Prostate gland (tissue), 2 donors: ENCODE measurements at regions not wholly inside any gene's neighbourhood (a gene's known extent, or its start where the extent isn't known, plus 50 kb on each side); places are given as distances from the start of the nearest gene placed in this dataset.

Experiments used
- DNase-seq: peaks from one replicate; pipeline ENCODE4 v3.0.0-alpha.2; 2019; ENCODE audit warnings: low spot score
- H3K27ac ChIP-seq, 2 donors: fragments of 200-600 bp; sonication (generic); 2 replicates each; pipeline ENCODE4 v1.5.1; 2017 to 2019
- H3K27me3 ChIP-seq: fragments of 200-600 bp; sonication (generic); replicated peaks from 2 replicates; pipeline ENCODE4 v1.5.1; 2019; ENCODE audit not compliant: insufficient read depth
- H3K36me3 ChIP-seq, 2 donors: fragments of 200-600 bp; sonication (generic); 1 replicate in 1 of 2; 2 replicates in 1 of 2; pipeline versions ENCODE4 v1.5.1 to v1.8.1; 2017 to 2019
- H3K4me1 ChIP-seq: fragments of 200-600 bp; sonication (generic); replicated peaks from 2 replicates; pipeline ENCODE4 v1.5.1; 2019
- H3K4me3 ChIP-seq, 2 donors: fragments of 200-600 bp; sonication (generic); 2 replicates each; pipeline ENCODE4 v1.5.1; 2017 to 2019
- H3K9me3 ChIP-seq: fragments of 200-600 bp; sonication (generic); 2 replicates; pipeline ENCODE4 v1.5.1; 2017
- POLR2A ChIP-seq: fragments of 450-650 bp; IDR thresholded peaks from one replicate; pipeline ENCODE4 v1.6.1; 2016; ENCODE audit warnings: antibody characterized with exemption, mild to moderate bottlenecking
- POLR2AphosphoS5 ChIP-seq: sonication (generic); formaldehyde crosslinking; IDR thresholded peaks from one replicate; pipeline ENCODE4 v1.6.1; 2017; ENCODE audit warnings: antibody characterized with exemption
- WGBS: methylation state at CpG from one replicate; pipeline ENCODE4 v1.1.5; 2018; 5-methylcytosine and 5-hydroxymethylcytosine counted together
- intact Hi-C: fragments of 100-400 bp; cut with DNase I; formaldehyde crosslinking; loops from one replicate; pipeline ENCODE4 v1.14.2; 2022
- TF ChIP-seq, protein P1 (sequence below), 4 experiments: fragments of 200-600 bp in 2 of 4; fragments of 450-650 bp in 2 of 4; sonication (generic) in 2 of 4; IDR thresholded peaks; 1 replicate in 3 of 4; 2 replicates in 1 of 4; pipeline ENCODE4 v1.5.1; 2016 to 2019; ENCODE audit warnings: antibody characterized with exemption in 4 of 4, mild to moderate bottlenecking in 2 of 4, moderate library complexity in 2 of 4

GRCh38 chr2:15076668-15077067 lies 444.2 kb downstream of the LRATD1 start:
- DNase-seq: no peak
- no peaks in the 10 kb centered on the region for H3K36me3 ChIP-seq
- no peaks in the 10 kb centered on the region for H3K27me3 ChIP-seq
- H3K4me1 ChIP-seq: no peaks in the 10 kb centered on the region
- no peaks in the 10 kb centered on the region for H3K9me3 ChIP-seq
- TF ChIP-seq, protein P1, sequence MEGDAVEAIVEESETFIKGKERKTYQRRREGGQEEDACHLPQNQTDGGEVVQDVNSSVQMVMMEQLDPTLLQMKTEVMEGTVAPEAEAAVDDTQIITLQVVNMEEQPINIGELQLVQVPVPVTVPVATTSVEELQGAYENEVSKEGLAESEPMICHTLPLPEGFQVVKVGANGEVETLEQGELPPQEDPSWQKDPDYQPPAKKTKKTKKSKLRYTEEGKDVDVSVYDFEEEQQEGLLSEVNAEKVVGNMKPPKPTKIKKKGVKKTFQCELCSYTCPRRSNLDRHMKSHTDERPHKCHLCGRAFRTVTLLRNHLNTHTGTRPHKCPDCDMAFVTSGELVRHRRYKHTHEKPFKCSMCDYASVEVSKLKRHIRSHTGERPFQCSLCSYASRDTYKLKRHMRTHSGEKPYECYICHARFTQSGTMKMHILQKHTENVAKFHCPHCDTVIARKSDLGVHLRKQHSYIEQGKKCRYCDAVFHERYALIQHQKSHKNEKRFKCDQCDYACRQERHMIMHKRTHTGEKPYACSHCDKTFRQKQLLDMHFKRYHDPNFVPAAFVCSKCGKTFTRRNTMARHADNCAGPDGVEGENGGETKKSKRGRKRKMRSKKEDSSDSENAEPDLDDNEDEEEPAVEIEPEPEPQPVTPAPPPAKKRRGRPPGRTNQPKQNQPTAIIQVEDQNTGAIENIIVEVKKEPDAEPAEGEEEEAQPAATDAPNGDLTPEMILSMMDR (IDR thresholded peaks at IDR 0.05): no peak
- TF ChIP-seq POLR2A: no peak
- no peak for TF ChIP-seq POLR2AphosphoS5
- intact Hi-C loops: no loop called here
- H3K27ac ChIP-seq: no peak overlapping the region
- H3K4me3 ChIP-seq: no peak overlapping the region

- Histone ChIP-seq H3K36me3 (no peaks in the 10 kb centered on the region), H3K27ac (no peak overlapping the region), H3K9me3 (no peaks in the 10 kb centered on the region), H3K4me3 (no peak overlapping the region), H3K27me3 (no peaks in the 10 kb centered on the region), H3K4me1 (no peaks in the 10 kb centered on the region)
- TF ChIP-seq, protein P1 (IDR thresholded peaks at IDR 0.05): no peak
- TF ChIP-seq POLR2AphosphoS5 (no peak), POLR2A (no peak)
- 93% methylated on average over 6 of the region's 6 CpGs for WGBS
- DNase-seq: no peak
- intact Hi-C loops: no loop called here
Measured at GRCh38 chr2:15081356-15081755, 448.8 kb downstream of the LRATD1 start.

DNA sequence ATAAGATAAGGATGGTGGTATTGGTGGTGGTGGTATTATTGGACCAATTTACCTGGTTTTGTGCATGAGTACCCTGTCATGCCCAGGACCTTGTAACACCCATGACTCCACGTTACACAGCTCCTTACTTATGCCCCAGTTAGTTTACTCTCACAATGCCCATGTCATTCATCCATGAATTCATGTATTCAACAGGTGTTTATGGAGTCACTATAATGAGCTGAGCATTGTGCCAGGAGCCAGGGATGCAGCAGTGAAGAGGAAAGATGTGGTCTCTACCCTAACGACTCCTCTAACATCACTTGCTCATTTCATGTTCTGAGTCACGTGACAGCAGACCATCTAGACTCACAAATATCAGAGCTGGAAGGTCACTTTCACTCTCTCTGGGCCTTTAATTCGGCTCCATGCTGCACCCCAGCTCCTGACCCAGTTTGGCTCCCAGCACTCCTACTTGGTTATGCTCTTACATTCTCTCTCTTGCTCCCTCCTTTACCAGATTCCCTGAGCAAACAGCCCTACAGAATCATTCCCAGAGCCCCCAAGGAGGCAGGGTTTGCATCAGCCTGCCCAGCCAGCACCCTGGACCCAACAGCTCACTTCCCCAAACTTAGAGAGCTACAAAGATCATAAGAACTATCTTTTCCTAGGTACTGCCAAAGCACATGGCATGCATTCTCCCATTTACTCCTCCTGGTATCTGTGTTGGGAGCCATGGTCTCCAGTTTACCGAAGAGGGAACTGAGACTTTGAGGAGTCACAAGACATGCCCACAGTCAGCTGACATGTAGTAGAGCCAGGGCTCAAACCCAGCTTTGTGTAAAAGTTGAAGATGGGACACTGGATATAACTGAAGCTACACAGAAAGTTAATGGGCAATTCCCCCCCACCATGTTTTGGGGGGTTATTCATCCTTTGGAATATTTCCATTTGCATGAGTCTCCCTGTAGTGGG lies 449.9 kb downstream of the LRATD1 start:
- no peak for DNase-seq
- Histone ChIP-seq H3K36me3 (no peaks in the 10 kb centered on the region), H3K27ac (no peak overlapping the region), H3K4me3 (no peak overlapping the region), H3K27me3 (no peaks in the 10 kb centered on the region), H3K9me3 (no peaks in the 10 kb centered on the region), H3K4me1 (no peaks in the 10 kb centered on the region)
- intact Hi-C loops: no loop called here
- no peak for TF ChIP-seq POLR2A
- WGBS: 77% methylated on average over 5 of the region's 5 CpGs

DNA sequence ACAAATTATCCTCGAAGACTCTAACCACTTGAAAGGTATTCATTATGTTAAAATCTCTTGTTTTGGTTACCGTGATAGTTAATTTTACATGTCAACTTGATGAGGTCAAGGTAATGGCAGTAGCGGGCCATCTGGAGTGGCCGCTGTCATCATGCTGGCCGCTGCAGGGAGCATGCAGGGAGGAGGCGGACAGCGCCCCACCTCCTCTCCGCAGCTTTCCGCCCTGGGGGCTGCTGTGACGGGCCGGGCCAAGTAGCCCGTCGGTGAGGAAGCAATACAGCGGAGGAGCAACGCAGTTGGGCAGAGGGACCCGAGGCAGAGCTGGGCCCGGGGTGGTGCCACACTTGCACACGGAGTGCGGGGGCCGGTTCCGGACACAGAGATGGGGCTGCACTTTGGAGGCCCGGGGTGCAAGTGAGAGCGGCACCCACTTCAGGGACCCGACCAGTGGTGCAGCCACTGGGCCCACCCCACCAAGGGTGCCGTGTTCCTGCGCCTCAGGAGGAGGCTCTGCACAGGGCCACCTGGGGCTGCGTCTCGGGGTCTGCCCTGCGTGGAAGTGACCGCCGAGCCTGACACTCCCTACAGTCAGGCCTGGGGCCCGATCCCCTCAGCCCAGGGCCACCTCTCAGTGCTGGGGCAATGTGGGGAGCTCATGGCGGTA lies 452.4 kb downstream of the LRATD1 start:
- DNase-seq: no peak
- TF ChIP-seq POLR2AphosphoS5 (no peak), POLR2A (no peak)
- TF ChIP-seq, protein P1 (IDR thresholded peaks at IDR 0.05): no peak
- Histone ChIP-seq H3K27me3 (no peaks in the 10 kb centered on the region), H3K36me3 (no peaks in the 10 kb centered on the region), H3K4me3 (no peak overlapping the region), H3K27ac (no peak overlapping the region), H3K9me3 (no peaks in the 10 kb centered on the region), H3K4me1 (no peaks in the 10 kb centered on the region)
- intact Hi-C loops: no loop called here
- WGBS: 92% methylated on average over 32 of the region's 33 CpGs

- no peaks in the 10 kb centered on the region for H3K27me3 ChIP-seq
- TF ChIP-seq POLR2A (no peak), POLR2AphosphoS5 (no peak)
- TF ChIP-seq, protein P1 (IDR thresholded peaks at IDR 0.05): no peak
- no peaks in the 10 kb centered on the region for H3K4me1 ChIP-seq
- H3K4me3 ChIP-seq: no peak overlapping the region
- 54% methylated on average over 1 of the region's 1 CpG for WGBS
- no peak for DNase-seq
- intact Hi-C loops: no loop called here
- H3K36me3 ChIP-seq: no peaks in the 10 kb centered on the region
- no peak overlapping the region for H3K27ac ChIP-seq
- H3K9me3 ChIP-seq: no peaks in the 10 kb centered on the region
Measured at GRCh38 chr2:15092181-15092580, 459.7 kb downstream of the LRATD1 start.
